Common myeloid progenitor, CD34-positive (primary cell): ENCODE measurements at regions not wholly inside any gene's neighbourhood (a gene's known extent, or its start where the extent isn't known, plus 50 kb on each side); places are given as distances from the start of the nearest gene placed in this dataset.
"Not testable (repeated sequence)": the region's sequence is repeated elsewhere in the genome, so short reads cannot be mapped to it uniquely, and the experiment has no call there.

Experiments used
- CTCF ChIA-PET: fragments of 350-600 bp; sonication (Branson Sonifier 250); formaldehyde crosslinking; loops from one replicate; lab custom pipeline; 2021; ENCODE audit warnings: antibody characterized with exemption; lab: Charles Lee
- POLR2A ChIA-PET: fragments of 350-600 bp; sonication (Branson Sonifier 250); formaldehyde crosslinking; loops from one replicate; lab custom pipeline; 2021; ENCODE audit warnings: antibody characterized with exemption; lab: Charles Lee
- DNase-seq, 3 donors: peaks; one replicate each; pipeline versions ENCODE4 v3.0.0 to v3.0.0-alpha.2; 2013
- H3K27ac ChIP-seq, 2 experiments: 1 replicate in 1 of 2; 2 replicates in 1 of 2; pipeline ENCODE4 v1.7.0; 2013; ENCODE audit warnings: inconsistent platforms in 2 of 2, low read length in 2 of 2, mild to moderate bottlenecking in 2 of 2, low read depth in 1 of 2, moderate library complexity in 1 of 2; ENCODE audit not compliant: severe bottlenecking in 2 of 2, insufficient read depth in 1 of 2, poor library complexity in 1 of 2
- H3K27me3 ChIP-seq, 5 experiments: replicated peaks in 2 of 5; 1 replicate in 3 of 5; 2 replicates in 2 of 5; pipeline versions ENCODE4 v1.6.1 to v1.7.0; 2013; ENCODE audit warnings: low read length in 4 of 5, mild to moderate bottlenecking in 2 of 5, moderate library complexity in 2 of 5, inconsistent platforms in 1 of 5; ENCODE audit not compliant: insufficient read depth in 5 of 5, control insufficient read depth in 4 of 5
- H3K36me3 ChIP-seq, 4 experiments: 1 replicate in 2 of 4; 2 replicates in 2 of 4; pipeline versions ENCODE4 v1.6.1 to v1.7.0; 2013; ENCODE audit warnings: low read length in 3 of 4, control low read depth in 1 of 4, mild to moderate bottlenecking in 1 of 4; ENCODE audit not compliant: control insufficient read depth in 4 of 4, insufficient read depth in 4 of 4
- H3K4me1 ChIP-seq, 4 experiments: 1 replicate in 3 of 4; 2 replicates in 1 of 4; pipeline versions ENCODE4 v1.6.1 to v1.7.1; 2013; ENCODE audit warnings: low read length in 3 of 4, mild to moderate bottlenecking in 3 of 4, control low read depth in 1 of 4, inconsistent platforms in 1 of 4, moderate library complexity in 1 of 4; ENCODE audit not compliant: control insufficient read depth in 4 of 4, insufficient read depth in 4 of 4; ENCODE audit errors: control extremely low read depth in 1 of 4
- H3K4me3 ChIP-seq, 7 experiments: 1 replicate in 4 of 7; 2 replicates in 3 of 7; pipeline versions ENCODE4 v1.5.1 to v1.7.0; 2013; ENCODE audit warnings: mild to moderate bottlenecking in 7 of 7, low read length in 6 of 7, moderate library complexity in 6 of 7, inconsistent platforms in 2 of 7, low read depth in 2 of 7, control low read depth in 1 of 7; ENCODE audit not compliant: insufficient read depth in 4 of 7, control insufficient read depth in 1 of 7; ENCODE audit errors: extremely low read depth in 1 of 7
- H3K9me3 ChIP-seq, 5 experiments: 1 replicate in 4 of 5; 2 replicates in 1 of 5; pipeline versions ENCODE4 v1.6.1 to v1.7.1; 2013; ENCODE audit warnings: low read length in 4 of 5, mild to moderate bottlenecking in 2 of 5, inconsistent platforms in 1 of 5, low read depth in 1 of 5, moderate library complexity in 1 of 5; ENCODE audit not compliant: control insufficient read depth in 4 of 5, insufficient read depth in 2 of 5; ENCODE audit errors: control extremely low read depth in 1 of 5
- WGBS: methylation state at CpG from one replicate; pipeline ENCODE4 v1.1.5; 2013; ENCODE audit not compliant: insufficient coverage; 5-methylcytosine and 5-hydroxymethylcytosine counted together

- CTCF ChIA-PET, H3K27me3 ChIP-seq, H3K4me1 ChIP-seq, H3K27ac ChIP-seq, H3K36me3 ChIP-seq, H3K4me3 ChIP-seq, POLR2A ChIA-PET, DNase-seq: not testable (repeated sequence)
- peaks cover 20 to 68% (median 40%) of the 10 kb centered on the region in 5 experiments for H3K9me3 ChIP-seq
- 90% methylated on average over 7 of the region's 7 CpGs for WGBS
Observed at GRCh38 chr4:49117951-49118350, 131.9 kb downstream of the CWH43 start.

DNA sequence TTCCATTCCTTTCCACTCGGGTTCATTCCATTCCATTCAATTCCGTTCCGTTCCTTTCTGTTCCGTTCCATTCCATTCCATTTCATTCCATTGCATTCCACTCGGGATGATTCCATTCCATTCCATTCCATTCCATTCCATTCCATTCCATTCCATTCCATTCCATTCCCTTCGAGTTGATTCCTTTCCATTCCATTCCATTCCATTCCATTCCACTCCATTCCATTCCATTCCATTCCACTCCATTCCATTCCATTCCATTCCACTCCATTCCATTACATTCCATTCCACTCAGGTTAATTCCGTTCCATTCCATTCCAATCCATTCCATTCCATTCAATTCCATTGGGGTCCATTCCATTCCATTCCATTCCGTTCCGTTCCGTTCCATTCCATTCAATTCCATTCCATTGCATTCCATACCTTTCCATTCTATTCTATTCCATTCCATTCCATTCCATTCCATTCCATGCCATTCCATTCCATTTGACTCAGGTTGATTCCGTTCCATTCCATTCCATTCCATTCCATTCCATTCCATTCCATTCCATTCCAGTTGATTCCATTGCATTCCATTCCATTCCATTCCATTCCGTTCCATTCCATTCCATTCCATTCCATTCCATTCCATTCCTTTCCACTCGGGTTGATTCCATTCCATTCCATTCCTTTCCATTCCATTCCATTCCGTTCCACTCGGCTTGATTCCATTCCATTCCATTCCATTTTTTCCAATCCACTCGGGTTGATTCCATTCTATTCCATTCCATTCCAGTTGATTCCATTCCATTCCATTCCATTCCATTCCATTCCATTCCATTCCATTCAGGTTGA, 132.5 kb downstream of the CWH43 start:
- H3K36me3 ChIP-seq, H3K4me3 ChIP-seq, H3K27ac ChIP-seq, CTCF ChIA-PET, DNase-seq, H3K4me1 ChIP-seq, POLR2A ChIA-PET, H3K27me3 ChIP-seq: not testable (repeated sequence)
- peaks cover 20 to 63% (median 37%) of the 10 kb centered on the region in 5 experiments for H3K9me3 ChIP-seq
- 62% methylated on average over 16 of the region's 16 CpGs for WGBS

- peaks cover 20 to 55% (median 37%) of the 10 kb centered on the region in 5 experiments for H3K9me3 ChIP-seq
- DNase-seq, H3K4me1 ChIP-seq, H3K27ac ChIP-seq, H3K4me3 ChIP-seq, CTCF ChIA-PET, H3K27me3 ChIP-seq, H3K36me3 ChIP-seq, POLR2A ChIA-PET: not testable (repeated sequence)
- 56% methylated on average over 8 of the region's 8 CpGs for WGBS
Observed at GRCh38 chr4:49119345-49119744, 133.3 kb downstream of the CWH43 start.

GRCh38 chr4:49120042-49120779, 134.1 kb downstream of the CWH43 start:
- H3K27ac ChIP-seq, POLR2A ChIA-PET, H3K27me3 ChIP-seq, H3K4me3 ChIP-seq, DNase-seq, H3K36me3 ChIP-seq, CTCF ChIA-PET, H3K4me1 ChIP-seq: not testable (repeated sequence)
- peaks cover 20 to 50% (median 37%) of the 10 kb centered on the region in 5 experiments for H3K9me3 ChIP-seq
- WGBS, result 62% methylated on average over 10 of the region's 15 CpGs

DNA sequence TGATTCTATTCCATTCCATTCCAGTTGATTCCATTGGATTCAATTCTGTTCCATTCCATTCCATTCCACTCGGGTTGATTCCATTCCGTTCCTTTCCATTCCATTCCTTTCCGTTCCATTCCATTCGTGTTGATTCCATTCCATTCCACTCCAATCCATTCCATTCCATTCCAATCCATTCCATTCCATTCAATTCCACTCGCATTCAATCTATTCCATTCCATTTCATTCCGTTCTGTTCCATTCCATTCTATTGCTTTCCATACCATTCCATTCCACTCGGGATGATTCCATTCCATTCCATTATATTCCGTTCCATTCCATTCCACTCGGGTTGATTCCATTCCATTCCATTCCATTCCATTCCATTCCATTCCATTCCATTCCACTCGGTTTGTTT, 134.7 kb downstream of the CWH43 start:
- H3K9me3 ChIP-seq, result peaks cover 20 to 46% (median 37%) of the 10 kb centered on the region in 5 experiments
- H3K4me1 ChIP-seq, H3K36me3 ChIP-seq, H3K4me3 ChIP-seq, POLR2A ChIA-PET, H3K27ac ChIP-seq, CTCF ChIA-PET, H3K27me3 ChIP-seq: not testable (repeated sequence)
- WGBS, result 74% methylated on average over 8 of the region's 10 CpGs
- DNase-seq, result peak in 2 of 3 donors; percentile 34 to 55

DNA sequence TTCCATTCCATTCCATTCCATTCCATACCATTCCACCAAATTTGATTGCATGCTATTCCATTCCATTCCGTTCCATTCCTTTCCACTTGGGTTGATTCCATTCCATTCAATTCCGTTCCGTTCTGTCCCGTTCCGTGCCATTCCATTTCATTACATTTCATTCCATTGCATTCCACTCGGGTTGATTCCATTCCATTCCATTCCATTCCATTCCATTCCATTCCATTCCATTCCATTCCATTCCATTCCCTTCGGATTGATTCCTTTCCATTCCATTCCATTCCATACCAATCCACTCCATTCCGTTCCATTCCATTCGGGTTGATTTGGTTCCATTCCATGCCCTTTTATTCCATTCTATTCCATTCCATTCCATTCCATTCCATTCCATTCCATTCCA, 140.4 kb downstream of the CWH43 start:
- H3K36me3 ChIP-seq, H3K9me3 ChIP-seq, CTCF ChIA-PET, POLR2A ChIA-PET, H3K4me3 ChIP-seq, H3K4me1 ChIP-seq, H3K27ac ChIP-seq, H3K27me3 ChIP-seq, DNase-seq: not testable (repeated sequence)
- no CpG with 5 or more reads among the region's 9 CpGs for WGBS

GRCh38 chr4:49126858-49127257, 140.8 kb downstream of the CWH43 start:
- H3K4me1 ChIP-seq, H3K27me3 ChIP-seq, CTCF ChIA-PET, H3K4me3 ChIP-seq, H3K9me3 ChIP-seq, POLR2A ChIA-PET, H3K27ac ChIP-seq, DNase-seq, H3K36me3 ChIP-seq: not testable (repeated sequence)
- no CpG with 5 or more reads among the region's 5 CpGs for WGBS
